D721Med (cell line): ENCODE measurements at regions not wholly inside any gene's neighbourhood (a gene's known extent, or its start where the extent isn't known, plus 50 kb on each side); places are given as distances from the start of the nearest gene placed in this dataset.

Experiments
- DNase-seq: peaks from one replicate; pipeline ENCODE4 v3.0.0; 2011; ENCODE audit warnings: low spot score; ENCODE audit not compliant: insufficient read length
- FAIRE-seq: peaks from 2 replicates; lab custom pipeline; 2011; peaks lifted over from hg19 to GRCh38; lab: Jason Lieb, UNC
- TF ChIP-seq, protein P1 (sequence below): IDR thresholded peaks from 2 replicates; pipeline ENCODE4 v1.5.1; 2012; ENCODE audit warnings: mild to moderate bottlenecking, control low read depth; ENCODE audit not compliant: insufficient read depth; ENCODE audit errors: missing control alignments

DNA sequence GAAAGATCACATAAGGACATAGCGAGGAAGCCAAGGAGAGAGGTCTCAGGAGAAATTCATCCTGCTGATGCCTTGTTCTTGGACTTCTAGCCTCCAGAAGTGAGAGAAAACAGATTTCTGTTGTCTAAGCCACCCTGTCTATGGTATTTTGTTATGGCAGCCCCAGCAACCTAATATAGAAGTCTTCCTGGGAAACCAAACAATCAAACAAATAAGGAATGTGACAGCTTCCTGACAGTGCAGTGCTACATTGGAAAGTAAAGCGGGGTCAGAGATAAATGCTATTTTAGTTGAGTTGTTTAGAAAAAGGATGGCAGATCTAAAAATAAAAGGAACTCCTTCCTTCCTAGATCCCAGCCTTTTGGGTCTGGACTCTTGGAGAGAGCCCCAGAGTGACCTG, 443.2 kb upstream of the GYPC start:
- TF ChIP-seq, protein P1, sequence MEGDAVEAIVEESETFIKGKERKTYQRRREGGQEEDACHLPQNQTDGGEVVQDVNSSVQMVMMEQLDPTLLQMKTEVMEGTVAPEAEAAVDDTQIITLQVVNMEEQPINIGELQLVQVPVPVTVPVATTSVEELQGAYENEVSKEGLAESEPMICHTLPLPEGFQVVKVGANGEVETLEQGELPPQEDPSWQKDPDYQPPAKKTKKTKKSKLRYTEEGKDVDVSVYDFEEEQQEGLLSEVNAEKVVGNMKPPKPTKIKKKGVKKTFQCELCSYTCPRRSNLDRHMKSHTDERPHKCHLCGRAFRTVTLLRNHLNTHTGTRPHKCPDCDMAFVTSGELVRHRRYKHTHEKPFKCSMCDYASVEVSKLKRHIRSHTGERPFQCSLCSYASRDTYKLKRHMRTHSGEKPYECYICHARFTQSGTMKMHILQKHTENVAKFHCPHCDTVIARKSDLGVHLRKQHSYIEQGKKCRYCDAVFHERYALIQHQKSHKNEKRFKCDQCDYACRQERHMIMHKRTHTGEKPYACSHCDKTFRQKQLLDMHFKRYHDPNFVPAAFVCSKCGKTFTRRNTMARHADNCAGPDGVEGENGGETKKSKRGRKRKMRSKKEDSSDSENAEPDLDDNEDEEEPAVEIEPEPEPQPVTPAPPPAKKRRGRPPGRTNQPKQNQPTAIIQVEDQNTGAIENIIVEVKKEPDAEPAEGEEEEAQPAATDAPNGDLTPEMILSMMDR: no peak
- no peak for DNase-seq
- FAIRE-seq: no peak

DNA sequence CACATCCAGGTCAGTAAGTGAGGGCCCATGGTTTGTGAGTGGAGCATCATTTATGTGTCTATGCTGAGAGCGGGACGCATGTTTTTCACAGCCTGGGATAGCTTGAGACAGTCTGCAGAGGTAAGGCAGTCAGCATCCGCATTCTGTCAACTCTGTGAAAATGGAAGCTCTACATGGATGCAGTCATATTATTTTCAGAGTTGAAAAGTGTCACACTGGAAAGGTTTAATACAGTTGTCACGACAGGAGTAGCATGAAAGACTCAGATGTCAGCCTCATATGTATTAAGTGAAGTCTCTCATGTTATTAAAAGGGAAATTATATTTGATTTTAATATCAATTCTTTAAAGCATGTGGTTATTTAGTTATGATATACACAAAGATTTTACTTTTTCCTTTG, 436.9 kb upstream of the GYPC start:
- TF ChIP-seq, protein P1: no peak
- DNase-seq: no peak
- no peak for FAIRE-seq

DNA sequence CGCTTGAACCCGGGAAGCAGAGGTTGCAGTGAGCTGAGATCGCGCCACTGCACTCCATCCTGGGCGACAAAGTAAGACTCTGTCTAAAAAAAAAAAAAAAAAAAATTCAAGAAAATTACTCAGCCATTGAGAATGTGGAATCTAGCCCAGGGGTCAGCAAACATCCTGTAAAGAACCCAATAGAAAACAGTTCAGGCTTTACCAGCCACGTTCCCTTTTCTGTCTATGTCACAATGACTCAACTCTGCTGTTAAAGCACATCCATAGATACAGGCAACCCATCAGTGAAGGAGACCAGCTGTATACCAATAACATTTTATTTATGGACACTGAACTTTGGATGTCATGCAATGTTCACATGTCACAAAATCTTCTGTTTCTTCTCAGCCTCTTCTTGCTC, 435.6 kb upstream of the GYPC start:
- FAIRE-seq (no peak), DNase-seq (no peak)
- TF ChIP-seq, protein P1: no peak

DNA sequence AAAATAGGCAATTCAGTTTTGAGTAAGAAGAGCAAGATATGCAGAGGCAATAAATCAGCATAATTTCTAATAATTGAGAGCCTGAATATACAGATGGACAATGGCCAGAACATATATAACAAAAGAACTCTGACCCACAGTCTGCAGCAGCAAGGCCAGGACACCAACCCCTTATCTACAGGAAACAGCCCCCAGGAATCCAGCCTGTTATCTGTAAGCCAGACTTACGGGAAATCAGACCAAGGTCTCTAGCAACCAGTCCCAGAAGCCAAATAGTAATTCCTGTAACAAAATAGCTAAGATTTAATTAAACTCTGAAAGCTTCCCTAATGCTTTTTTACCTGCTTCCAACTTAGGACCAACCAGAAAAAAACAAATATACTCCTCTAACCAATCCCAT, 434.5 kb upstream of the GYPC start:
- DNase-seq (no peak), FAIRE-seq (no peak)
- TF ChIP-seq, protein P1: no peak

DNA sequence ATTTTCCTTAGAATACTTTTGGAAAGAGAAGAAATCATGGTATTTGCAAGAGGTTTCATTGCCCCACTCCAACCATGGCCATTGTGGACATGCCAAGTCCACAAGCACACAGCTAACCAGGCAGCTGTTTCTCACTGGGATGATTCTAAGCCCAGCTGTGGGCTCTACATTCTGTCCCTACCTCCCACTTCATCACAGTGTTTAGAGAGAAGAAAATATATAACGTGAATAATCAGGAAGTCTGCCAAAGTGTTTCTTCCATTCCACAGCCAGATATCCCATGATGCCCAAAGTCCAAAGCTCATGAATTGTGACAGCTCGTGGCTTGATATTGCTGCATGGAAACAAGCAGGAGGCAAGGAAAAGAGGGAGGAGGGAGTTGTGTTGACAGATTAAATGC, 433.7 kb upstream of the GYPC start:
- DNase-seq (no peak), FAIRE-seq (no peak)
- TF ChIP-seq, protein P1: no peak

DNA sequence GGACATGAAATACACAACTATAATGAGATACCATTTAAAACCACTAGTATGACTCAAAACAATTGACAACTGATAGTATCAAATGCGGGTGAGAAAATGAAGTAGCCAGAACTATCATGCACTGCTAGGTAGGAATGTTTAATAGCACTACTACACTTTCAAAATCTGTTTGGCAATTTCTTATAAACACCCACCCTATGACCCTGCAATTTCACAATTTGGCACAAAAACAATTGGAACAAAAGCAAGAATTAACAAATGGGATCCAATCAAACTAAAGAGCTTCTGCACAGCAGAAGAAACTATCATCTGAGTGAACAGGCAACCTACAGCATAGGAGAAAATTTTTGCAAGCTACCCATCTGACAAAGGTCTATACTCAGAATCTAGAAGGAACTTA, 431.2 kb upstream of the GYPC start:
- TF ChIP-seq, protein P1: no peak
- DNase-seq (no peak), FAIRE-seq (no peak)

DNA sequence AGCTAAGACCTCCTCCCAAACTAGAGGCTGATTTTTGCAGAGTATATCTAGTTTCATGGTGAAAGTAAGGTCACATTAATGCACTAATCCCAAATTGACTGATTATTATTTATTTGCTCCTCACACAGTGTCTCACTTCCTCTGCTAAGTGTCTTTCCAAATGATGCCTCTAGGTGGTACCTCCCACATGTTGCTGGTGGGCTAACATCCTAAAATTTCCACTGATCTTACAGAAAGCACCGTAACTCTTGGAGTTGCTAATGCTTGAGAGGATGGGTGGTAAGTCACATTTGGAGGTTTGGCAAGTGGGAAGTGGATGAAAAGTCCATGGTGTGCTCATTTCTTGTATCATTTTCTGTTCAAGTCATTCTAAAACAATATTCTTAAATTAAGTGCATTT, 428.7 kb upstream of the GYPC start:
- no peak for DNase-seq
- no peak for FAIRE-seq
- TF ChIP-seq, protein P1: no peak
